Lung microvascular endothelial cell (primary cell): ENCODE measurements at regions not wholly inside any gene's neighbourhood (a gene's known extent, or its start where the extent isn't known, plus 50 kb on each side); places are given as distances from the start of the nearest gene placed in this dataset.
"Not testable (repeated sequence)": the region's sequence is repeated elsewhere in the genome, so short reads cannot be mapped to it uniquely, and the experiment has no call there.

Source experiments
- DNase-seq, 2 donors: peaks; one replicate each; pipeline versions ENCODE4 v3.0.0 to v3.0.0-alpha.2; 2010; ENCODE audit warnings: low read depth in 2 of 2

DNA sequence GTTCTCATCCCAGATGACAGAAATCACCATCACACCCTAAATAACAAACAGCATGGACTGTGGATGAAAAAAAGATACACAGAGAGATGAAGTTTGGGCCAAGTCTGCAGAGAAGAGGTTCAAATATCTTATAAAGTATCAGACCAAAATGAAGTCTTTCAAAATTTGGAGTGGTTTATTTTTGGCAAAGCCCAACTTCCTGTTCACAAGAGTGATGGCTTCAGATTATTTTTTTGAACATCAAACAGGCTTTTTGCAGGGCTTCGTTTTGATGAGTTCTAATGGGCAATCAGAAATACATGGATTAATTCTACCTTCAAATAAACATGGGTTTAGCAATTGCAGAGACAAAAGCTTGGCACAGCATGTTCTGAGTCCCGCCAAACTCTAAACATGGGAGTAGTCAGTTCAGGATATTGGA is 378.2 kb upstream of the RPS23 start:
- DNase-seq = no peak

- no peak for DNase-seq
Observed at GRCh38 chr5:82655078-82655477, 376.9 kb upstream of the RPS23 start.

GRCh38 chr5:82649943-82650342 is 371.8 kb upstream of the RPS23 start:
- no peak for DNase-seq

DNA sequence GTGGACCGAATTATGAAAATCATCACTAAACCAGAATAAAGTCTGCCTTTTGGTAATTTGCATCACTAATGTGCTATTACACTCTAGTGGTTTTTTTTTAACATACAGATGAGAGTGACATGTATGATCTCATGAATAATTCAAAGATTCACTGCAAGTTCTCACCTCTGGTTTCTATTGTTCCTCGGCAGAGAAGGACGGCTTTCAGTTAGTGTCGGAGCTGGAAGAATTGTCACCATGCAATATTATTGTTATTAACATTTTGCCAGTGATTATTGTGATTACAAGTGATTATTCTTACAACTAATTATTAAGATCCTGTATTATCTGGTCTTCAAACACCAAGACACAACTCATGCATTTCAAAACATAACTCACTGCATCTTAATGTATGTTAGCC is 366.6 kb upstream of the RPS23 start:
- DNase-seq = no peak

DNA sequence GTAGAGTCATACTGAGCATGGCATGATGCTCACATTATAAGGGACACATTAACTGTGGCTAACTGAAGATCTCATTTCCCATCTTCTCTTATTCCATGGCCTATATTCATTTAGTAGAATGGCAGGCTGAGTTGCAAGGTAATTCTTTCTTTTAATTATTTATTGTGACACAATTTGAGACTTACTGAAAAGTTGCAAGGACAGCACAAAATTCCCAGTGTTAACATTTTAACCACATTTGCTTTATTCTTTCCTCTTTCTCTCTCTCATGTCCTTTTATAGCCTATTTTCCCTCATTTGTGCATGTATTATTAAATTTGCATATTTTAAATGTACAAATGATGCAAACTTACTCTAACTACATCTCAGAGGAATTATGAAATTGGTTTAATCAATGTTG is 366.1 kb upstream of the RPS23 start:
- DNase-seq = no peak

DNA sequence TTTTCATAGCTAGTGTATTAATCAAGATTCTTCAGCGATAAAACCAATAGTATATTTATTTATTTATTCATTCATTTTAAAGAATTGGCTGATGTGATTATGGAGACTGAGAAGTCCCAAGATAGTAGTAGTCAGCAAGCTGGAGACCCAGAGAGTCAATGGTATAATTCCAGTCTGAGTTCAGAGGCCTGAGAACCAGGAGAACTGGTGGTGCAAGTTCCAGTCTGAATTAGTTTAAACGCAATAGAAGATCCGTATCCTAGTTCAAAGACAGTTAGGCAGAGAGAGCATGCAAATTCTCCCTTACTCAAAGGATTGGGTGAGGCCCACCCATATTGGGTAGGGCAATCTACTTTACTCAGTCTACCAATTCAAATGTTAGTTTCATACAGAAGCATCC is 364.2 kb upstream of the RPS23 start:
- no peak for DNase-seq

- DNase-seq = peak; percentile 79 to 89
Observed at GRCh38 chr5:82641331-82642003, 363.3 kb upstream of the RPS23 start.

DNA sequence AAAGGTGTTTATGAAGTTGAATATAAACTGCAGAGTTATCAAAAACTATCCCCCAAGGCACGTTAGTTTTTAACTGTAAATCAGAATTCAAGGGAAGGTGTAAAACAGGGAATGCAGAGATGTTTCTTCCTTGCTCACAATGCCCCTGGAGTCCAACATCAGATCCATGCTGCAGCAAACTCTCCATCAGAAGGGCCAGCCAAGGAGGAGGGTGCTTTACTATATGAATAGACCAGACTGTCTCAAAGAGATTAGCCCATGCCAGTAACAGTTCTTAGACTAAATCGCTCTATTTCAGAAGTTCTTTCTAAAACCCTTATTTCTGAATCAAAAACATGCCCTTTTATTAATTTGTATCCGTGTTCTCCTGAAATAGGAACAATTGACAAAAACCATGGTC is 362.8 kb upstream of the RPS23 start:
- no peak for DNase-seq

DNA sequence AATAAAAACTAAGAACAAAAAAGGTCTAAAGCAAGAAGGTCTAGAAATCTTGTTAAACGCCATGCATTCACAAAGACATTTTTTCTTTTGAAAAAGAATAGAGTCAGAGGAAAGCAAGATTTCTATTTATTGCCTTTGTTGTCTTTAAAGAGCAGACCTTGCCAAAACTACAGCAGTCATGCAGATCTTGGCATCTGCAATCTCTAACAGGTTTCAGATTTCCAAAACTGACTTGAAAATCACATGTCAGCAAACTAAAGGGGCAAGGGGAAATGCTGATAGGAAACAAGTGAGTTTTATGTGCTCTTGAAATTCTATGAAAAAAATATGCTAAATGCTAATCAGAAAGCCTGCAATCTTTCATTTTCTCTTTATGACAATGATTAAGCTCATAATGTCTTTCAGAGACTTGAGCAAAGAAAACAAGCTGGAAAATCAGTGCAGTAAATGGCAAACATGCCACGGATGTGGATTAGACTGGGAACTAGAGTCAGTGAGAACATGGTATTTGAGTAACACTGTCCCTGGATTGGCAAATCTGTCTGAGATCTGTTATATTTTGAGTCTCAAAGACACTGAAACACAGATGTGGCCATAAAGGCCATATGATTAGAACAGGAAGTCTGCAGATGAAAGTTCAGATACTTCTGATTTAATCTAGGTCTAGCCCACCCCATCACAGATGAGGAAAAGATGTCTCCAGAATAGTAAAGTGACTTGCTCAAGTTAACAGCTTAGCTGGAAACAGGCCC is 361.4 kb upstream of the RPS23 start:
- DNase-seq = peak in 1 of 2 donors; percentile 4

- no peak for DNase-seq
Observed at GRCh38 chr5:82636591-82636990, 358.4 kb upstream of the RPS23 start.

- DNase-seq = peak in 1 of 2 donors; percentile 63
Observed at GRCh38 chr5:82635561-82636288, 357.6 kb upstream of the RPS23 start.

- no peak for DNase-seq
Observed at GRCh38 chr5:82628364-82628910, 350.3 kb upstream of the RPS23 start.

DNA sequence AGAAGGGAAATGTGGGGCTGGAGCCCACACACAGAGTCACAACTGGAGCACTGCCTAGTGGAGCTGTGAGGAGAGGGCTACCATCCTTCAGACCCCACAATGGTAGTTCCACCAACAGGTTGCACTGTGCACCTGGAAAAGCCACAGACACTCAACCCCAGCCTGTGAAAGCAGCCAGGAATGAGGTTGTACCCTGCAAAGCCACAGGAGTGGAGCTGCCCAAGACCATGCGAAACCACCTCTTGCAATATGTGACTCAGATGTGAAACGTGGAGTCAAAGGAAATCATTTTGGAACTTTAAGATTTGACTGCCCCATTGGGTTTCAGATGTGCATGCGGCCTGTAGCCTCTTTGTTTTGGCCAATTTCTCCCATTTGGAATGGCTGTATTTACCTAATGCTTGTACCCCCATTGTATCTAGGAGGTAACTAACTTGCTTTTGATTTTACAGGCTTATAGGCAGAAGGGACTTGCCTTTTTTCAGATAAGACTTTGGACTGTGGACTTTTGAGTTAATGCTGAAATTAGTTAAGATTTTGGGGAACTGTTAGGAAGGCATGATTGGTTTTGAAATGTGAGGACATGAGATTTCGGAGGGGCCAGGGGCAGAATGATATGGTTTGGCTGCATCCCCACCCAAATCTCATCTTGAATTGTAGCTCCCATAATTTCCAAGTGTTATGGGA is 348.9 kb upstream of the RPS23 start:
- not testable (repeated sequence) for DNase-seq

DNA sequence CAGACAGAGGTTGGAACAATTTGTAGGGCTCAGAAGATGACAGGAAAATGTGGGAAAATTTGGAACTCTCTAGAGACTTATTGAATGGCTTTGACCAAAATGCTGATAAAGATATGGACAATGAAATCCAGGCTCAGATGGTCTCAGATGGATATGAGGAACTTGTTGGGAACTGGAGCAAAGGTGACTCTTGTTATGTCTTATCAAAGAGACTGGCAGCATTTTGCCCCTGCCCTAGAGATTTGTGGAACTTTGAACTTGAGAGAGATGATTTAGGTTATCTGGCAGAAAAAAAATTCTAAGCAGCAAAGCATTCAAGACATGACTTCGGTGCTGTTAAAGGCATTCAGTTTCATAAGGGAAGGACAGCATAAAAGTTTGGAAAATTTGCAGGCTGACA is 347.9 kb upstream of the RPS23 start:
- DNase-seq = not testable (repeated sequence)

- no peak for DNase-seq
Observed at GRCh38 chr5:82624062-82624461, 345.9 kb upstream of the RPS23 start.

GRCh38 chr5:82622711-82623514 is 344.8 kb upstream of the RPS23 start:
- DNase-seq = no peak

- no peak for DNase-seq
Observed at GRCh38 chr5:82622205-82622604, 344.1 kb upstream of the RPS23 start.

DNA sequence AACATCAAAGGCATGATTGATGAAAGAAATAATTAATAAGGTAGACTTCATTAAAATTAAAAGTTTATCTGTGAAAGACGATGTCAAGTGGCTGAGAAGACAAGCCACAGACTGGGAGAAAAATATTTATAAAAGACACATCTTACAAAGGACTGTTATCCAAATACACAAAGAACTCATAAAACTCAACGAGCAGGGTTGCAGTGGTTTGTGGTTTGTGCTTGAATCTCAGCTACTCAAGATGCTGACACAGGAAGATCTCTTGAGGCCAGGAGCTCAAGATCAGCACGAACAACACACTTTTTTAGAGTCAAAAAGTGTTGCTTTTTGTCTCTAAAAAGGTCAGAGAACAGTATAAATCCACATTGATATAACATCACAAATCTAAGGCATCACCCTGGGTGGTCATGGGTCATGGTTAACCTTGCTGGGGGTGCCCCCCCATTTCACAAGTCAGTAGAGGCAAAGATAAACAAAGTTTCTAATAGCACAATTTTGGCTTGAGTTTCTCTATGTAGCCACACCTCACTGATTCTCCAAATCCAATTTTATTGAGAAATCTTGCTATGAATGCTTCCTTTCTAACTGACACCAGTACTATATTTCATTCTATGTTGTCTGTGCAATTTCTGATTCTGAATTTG is 342.9 kb upstream of the RPS23 start:
- DNase-seq = no peak

- DNase-seq = no peak
Observed at GRCh38 chr5:82619097-82619496, 340.9 kb upstream of the RPS23 start.

DNA sequence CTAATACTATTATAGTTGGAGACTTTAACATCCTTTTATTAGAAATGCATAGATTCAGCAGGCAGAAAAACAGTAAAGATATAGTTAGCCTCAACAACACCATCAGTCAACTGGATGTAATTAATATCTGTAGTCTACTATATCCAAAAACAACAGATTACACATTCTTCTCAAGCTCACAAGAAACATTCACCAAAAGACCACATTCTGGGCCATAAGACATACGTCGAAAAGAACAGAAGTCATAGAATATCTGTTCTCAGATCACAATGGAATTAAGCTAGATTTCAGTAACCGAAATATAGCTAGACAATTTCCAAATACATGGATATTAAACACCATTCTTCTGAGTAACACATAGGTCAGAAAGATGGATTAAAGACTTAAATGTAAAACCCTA is 336.6 kb upstream of the RPS23 start:
- DNase-seq = no peak
